ENCODE measurements at regions not wholly inside any gene's neighbourhood (a gene's known extent, or its start where the extent isn't known, plus 50 kb on each side); places are given as distances from the start of the nearest gene placed in this dataset.

GRCh38 chr13:62173958-62174357, 758.3 kb upstream of the PCDH20 start:
- TF ChIP-seq MAX (IDR thresholded peaks at IDR 0.05) (no peak), JUND (IDR thresholded peaks at IDR 0.05) (no peak), ATF3 (IDR thresholded peaks at IDR 0.05) (no peak), FOXA1 (IDR thresholded peaks at IDR 0.05) (no peak), GABPA (IDR thresholded peaks at IDR 0.05 in 1 of 2, conservative IDR thresholded peaks at IDR 0.05 in 1 of 2) (no peak), RAD21 (IDR thresholded peaks at IDR 0.05) (no peak)
- Histone ChIP-seq H3K4me1 (ENCODE audit: control insufficient read depth in 4 of 4, insufficient read depth in 4 of 4, low read length in 3 of 4) (no peaks in the 10 kb centered on the region), H3K9me3 (ENCODE audit: control insufficient read depth in 4 of 4, low read length in 3 of 4) (no peaks in the 10 kb centered on the region), H3K27ac (ENCODE audit: low read depth in 1 of 2, low read length in 2 of 2) (no peak overlapping the region), H3K36me3 (ENCODE audit: control insufficient read depth in 4 of 4, insufficient read depth in 3 of 4, low read depth in 1 of 4, low read length in 3 of 4) (no peaks in the 10 kb centered on the region), H3K9ac (ENCODE audit: low read depth in 1 of 2, low read length in 2 of 2) (no peak overlapping the region), H3K27me3 (ENCODE audit: control insufficient read depth in 4 of 4, insufficient read depth in 4 of 4, low read length in 3 of 4) (no peaks in the 10 kb centered on the region), H3K4me3 (ENCODE audit: low read depth in 1 of 3, low read length in 3 of 3) (no peak overlapping the region)
- no peak for DNase-seq (ENCODE audit: low spot score)

GRCh38 chr13:62171697-62172096, 756.0 kb upstream of the PCDH20 start:
- TF ChIP-seq FOXA2 (IDR thresholded peaks at IDR 0.05) = no peak
- TF ChIP-seq SP1 (IDR thresholded peaks at IDR 0.05) = no peak
- TF ChIP-seq JUND (IDR thresholded peaks at IDR 0.05) = no peak
- TF ChIP-seq HNF4G (IDR thresholded peaks at IDR 0.05) = no peak
- no peak for TF ChIP-seq ATF3 (IDR thresholded peaks at IDR 0.05)
- TF ChIP-seq MAX (IDR thresholded peaks at IDR 0.05) = no peak
- TF ChIP-seq GABPA (IDR thresholded peaks at IDR 0.05 in 1 of 2, conservative IDR thresholded peaks at IDR 0.05 in 1 of 2) = no peak
- TF ChIP-seq EGR1 (IDR thresholded peaks at IDR 0.05; ENCODE audit: low read depth in 2 of 2) = no peak
- Histone ChIP-seq H3K27me3 (ENCODE audit: control insufficient read depth in 4 of 4, insufficient read depth in 4 of 4, low read length in 3 of 4) (no peaks in the 10 kb centered on the region), H3K27ac (ENCODE audit: low read depth in 1 of 2, low read length in 2 of 2) (no peak overlapping the region), H3K36me3 (ENCODE audit: control insufficient read depth in 4 of 4, insufficient read depth in 3 of 4, low read depth in 1 of 4, low read length in 3 of 4) (no peaks in the 10 kb centered on the region), H3K4me3 (ENCODE audit: low read depth in 1 of 3, low read length in 3 of 3) (no peak overlapping the region), H3K4me1 (ENCODE audit: control insufficient read depth in 4 of 4, insufficient read depth in 4 of 4, low read length in 3 of 4) (no peaks in the 10 kb centered on the region), H3K9ac (ENCODE audit: low read depth in 1 of 2, low read length in 2 of 2) (no peak overlapping the region), H3K9me3 (ENCODE audit: control insufficient read depth in 4 of 4, low read length in 3 of 4) (no peaks in the 10 kb centered on the region)
- WGBS = 89% methylated on average over 2 of the region's 2 CpGs
- DNase-seq (ENCODE audit: low spot score) = no peak

- no peak for TF ChIP-seq FOXA2 (IDR thresholded peaks at IDR 0.05)
- H3K9me3 ChIP-seq (ENCODE audit: control insufficient read depth in 4 of 4, low read length in 3 of 4) = no peaks in the 10 kb centered on the region
- no peaks in the 10 kb centered on the region for H3K27me3 ChIP-seq (ENCODE audit: control insufficient read depth in 4 of 4, insufficient read depth in 4 of 4, low read length in 3 of 4)
- no peak overlapping the region for H3K4me3 ChIP-seq (ENCODE audit: low read depth in 1 of 3, low read length in 3 of 3)
- DNase-seq (ENCODE audit: low spot score) = no peak
- no peaks in the 10 kb centered on the region for H3K4me1 ChIP-seq (ENCODE audit: control insufficient read depth in 4 of 4, insufficient read depth in 4 of 4, low read length in 3 of 4)
- no peaks in the 10 kb centered on the region for H3K36me3 ChIP-seq (ENCODE audit: control insufficient read depth in 4 of 4, insufficient read depth in 3 of 4, low read depth in 1 of 4, low read length in 3 of 4)
- no peak overlapping the region for H3K27ac ChIP-seq (ENCODE audit: low read depth in 1 of 2, low read length in 2 of 2)
- WGBS = 92% methylated on average over 13 of the region's 13 CpGs
- no peak overlapping the region for H3K9ac ChIP-seq (ENCODE audit: low read depth in 1 of 2, low read length in 2 of 2)
These were observed 753.2 kb upstream of the PCDH20 start for GRCh38 chr13:62168891-62169290.

GRCh38 chr13:62167650-62168172, 752.1 kb upstream of the PCDH20 start:
- no peak for DNase-seq (ENCODE audit: low spot score)

More at GRCh38 chr13:62167650-62168172, 752.1 kb upstream of the PCDH20 start:
- H3K4me3 ChIP-seq (ENCODE audit: low read depth in 1 of 3, low read length in 3 of 3) = no peak overlapping the region
- 82% methylated on average over 12 of the region's 12 CpGs for WGBS
- H3K36me3 ChIP-seq (ENCODE audit: control insufficient read depth in 4 of 4, insufficient read depth in 3 of 4, low read depth in 1 of 4, low read length in 3 of 4) = no peaks in the 10 kb centered on the region
- no peaks in the 10 kb centered on the region for H3K9me3 ChIP-seq (ENCODE audit: control insufficient read depth in 4 of 4, low read length in 3 of 4)
- H3K4me1 ChIP-seq (ENCODE audit: control insufficient read depth in 4 of 4, insufficient read depth in 4 of 4, low read length in 3 of 4) = no peaks in the 10 kb centered on the region
- TF ChIP-seq CTCF (IDR thresholded peaks at IDR 0.05; ENCODE audit: low read depth, low read length, missing input control) (no peak), RXRA (IDR thresholded peaks at IDR 0.05) (no peak), HNF4A (conservative IDR thresholded peaks at IDR 0.05) (no peak), MAX (IDR thresholded peaks at IDR 0.05) (no peak), EGR1 (IDR thresholded peaks at IDR 0.05; ENCODE audit: low read depth in 2 of 2) (no peak), NR2F2 (IDR thresholded peaks at IDR 0.05) (no peak)
- H3K27me3 ChIP-seq (ENCODE audit: control insufficient read depth in 4 of 4, insufficient read depth in 4 of 4, low read length in 3 of 4) = no peaks in the 10 kb centered on the region
- no peak overlapping the region for H3K9ac ChIP-seq (ENCODE audit: low read depth in 1 of 2, low read length in 2 of 2)
- no peak overlapping the region for H3K27ac ChIP-seq (ENCODE audit: low read depth in 1 of 2, low read length in 2 of 2)

All from liver (tissue), 8 donors.